SU-DHL-6 (cell line): ENCODE measurements at regions not wholly inside any gene's neighbourhood (a gene's known extent, or its start where the extent isn't known, plus 50 kb on each side); places are given as distances from the start of the nearest gene placed in this dataset.

Experiments
- H2AFZ ChIP-seq: fragments of 200-600 bp; sonication (generic); 2 replicates; pipeline ENCODE4 v1.6.1; 2014; ENCODE audit warnings: low read depth, mild to moderate bottlenecking, moderate library complexity, mixed read lengths, antibody characterized with exemption, low read length; ENCODE audit not compliant: severe bottlenecking
- H3F3A ChIP-seq: fragments of 200-600 bp; shearing (Covaris generic); 2 replicates; pipeline ENCODE4 v1.6.0; 2016; ENCODE audit warnings: antibody characterized with exemption, mild to moderate bottlenecking; ENCODE audit not compliant: insufficient read depth
- H3K27ac ChIP-seq: fragments of 200-600 bp; sonication (generic); 2 replicates; pipeline ENCODE4 v1.5.1; 2016; ENCODE audit warnings: low read depth, mild to moderate bottlenecking, low read length, moderate library complexity, mixed read lengths
- H3K27me3 ChIP-seq: fragments of 200-600 bp; sonication (generic), shearing (Covaris generic); 2 replicates; pipeline ENCODE4 v1.6.0; 2014; ENCODE audit warnings: mild to moderate bottlenecking, low read length
- H3K36me3 ChIP-seq: fragments of 200-600 bp; sonication (generic); 2 replicates; pipeline ENCODE4 v1.6.1; 2014; ENCODE audit warnings: mild to moderate bottlenecking, low read length, mixed read lengths
- H3K4me2 ChIP-seq: fragments of 300-600, 200-600 bp; shearing (Covaris generic), sonication (generic); 2 replicates; pipeline ENCODE4 v1.6.0; 2014; ENCODE audit warnings: low read length, low read depth, mild to moderate bottlenecking; ENCODE audit not compliant: poor library complexity, severe bottlenecking
- H3K4me3 ChIP-seq: fragments of 200-600 bp; sonication (generic); 2 replicates; pipeline ENCODE4 v1.5.1; 2014; ENCODE audit warnings: antibody characterized with exemption, low read length, mild to moderate bottlenecking, mixed read lengths; ENCODE audit not compliant: insufficient read depth, poor library complexity, severe bottlenecking
- H3K79me2 ChIP-seq: fragments of 200-600 bp; sonication (generic); 2 replicates; pipeline ENCODE4 v1.6.1; 2014; ENCODE audit warnings: mild to moderate bottlenecking, low read length, moderate library complexity; ENCODE audit not compliant: insufficient read depth
- H3K9ac ChIP-seq: fragments of 200-600 bp; sonication (generic); 2 replicates; pipeline ENCODE4 v1.7.0; 2014; ENCODE audit warnings: mild to moderate bottlenecking, low read length
- H3K9me2 ChIP-seq: fragments of 200-600 bp; sonication (generic); replicated peaks from 2 replicates; pipeline ENCODE4 v1.6.1; 2014; ENCODE audit warnings: low read length; ENCODE audit not compliant: insufficient read depth
- H3K9me3 ChIP-seq: fragments of 200-600 bp; sonication (generic); 2 replicates; pipeline ENCODE4 v1.6.1; 2014; ENCODE audit warnings: low read length, mixed read lengths; ENCODE audit not compliant: insufficient read depth
- H4K20me1 ChIP-seq: fragments of 200-600 bp; sonication (generic); 2 replicates; pipeline ENCODE4 v1.6.1; 2014; ENCODE audit warnings: low read depth, mild to moderate bottlenecking, antibody characterized with exemption, low read length, moderate library complexity, mixed read lengths
- EZH2phosphoT487 ChIP-seq: fragments of 200-600 bp; sonication (generic), shearing (Covaris generic); conservative IDR thresholded peaks from 2 replicates; pipeline ENCODE4 v1.6.1; 2018; ENCODE audit warnings: mild to moderate bottlenecking, antibody characterized with exemption, low read length, moderate library complexity, mixed read lengths
- TF ChIP-seq, protein P1 (sequence below): fragments of 200-600 bp; sonication (generic); IDR thresholded peaks from one replicate; pipeline ENCODE4 v1.5.1; 2017; ENCODE audit warnings: antibody characterized with exemption, mild to moderate bottlenecking, low read length, moderate library complexity; ENCODE audit not compliant: insufficient read depth, poor library complexity, severe bottlenecking

DNA sequence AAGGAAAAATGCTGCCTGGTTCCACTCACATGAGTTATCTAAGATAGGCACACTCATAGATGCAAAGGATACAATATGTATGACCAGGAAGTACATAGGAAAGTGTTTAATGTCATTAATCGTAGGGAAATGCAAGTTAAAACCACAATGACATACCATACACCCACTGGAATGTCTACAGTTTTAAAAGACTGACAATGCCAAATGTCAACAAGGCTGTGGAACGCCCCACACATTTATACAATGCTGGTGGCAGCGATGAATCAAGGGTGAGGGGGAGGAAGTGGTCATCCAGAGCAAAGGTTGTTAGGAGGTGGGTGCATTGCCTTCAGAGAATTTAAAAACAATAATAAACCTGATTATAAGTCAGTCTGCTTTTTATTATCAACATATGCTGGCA, 437.8 kb downstream of the ARHGEF28 start:
- H2AFZ ChIP-seq = no peak overlapping the region
- no peaks in the 10 kb centered on the region for H3K79me2 ChIP-seq
- H3K27me3 ChIP-seq = no peaks in the 10 kb centered on the region
- H3K9me3 ChIP-seq = no peaks in the 10 kb centered on the region
- no peaks in the 10 kb centered on the region for H3K9me2 ChIP-seq
- no peak for TF ChIP-seq EZH2phosphoT487
- TF ChIP-seq, protein P1, sequence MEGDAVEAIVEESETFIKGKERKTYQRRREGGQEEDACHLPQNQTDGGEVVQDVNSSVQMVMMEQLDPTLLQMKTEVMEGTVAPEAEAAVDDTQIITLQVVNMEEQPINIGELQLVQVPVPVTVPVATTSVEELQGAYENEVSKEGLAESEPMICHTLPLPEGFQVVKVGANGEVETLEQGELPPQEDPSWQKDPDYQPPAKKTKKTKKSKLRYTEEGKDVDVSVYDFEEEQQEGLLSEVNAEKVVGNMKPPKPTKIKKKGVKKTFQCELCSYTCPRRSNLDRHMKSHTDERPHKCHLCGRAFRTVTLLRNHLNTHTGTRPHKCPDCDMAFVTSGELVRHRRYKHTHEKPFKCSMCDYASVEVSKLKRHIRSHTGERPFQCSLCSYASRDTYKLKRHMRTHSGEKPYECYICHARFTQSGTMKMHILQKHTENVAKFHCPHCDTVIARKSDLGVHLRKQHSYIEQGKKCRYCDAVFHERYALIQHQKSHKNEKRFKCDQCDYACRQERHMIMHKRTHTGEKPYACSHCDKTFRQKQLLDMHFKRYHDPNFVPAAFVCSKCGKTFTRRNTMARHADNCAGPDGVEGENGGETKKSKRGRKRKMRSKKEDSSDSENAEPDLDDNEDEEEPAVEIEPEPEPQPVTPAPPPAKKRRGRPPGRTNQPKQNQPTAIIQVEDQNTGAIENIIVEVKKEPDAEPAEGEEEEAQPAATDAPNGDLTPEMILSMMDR = no peak
- H3K9ac ChIP-seq = no peak overlapping the region
- H3K36me3 ChIP-seq = no peaks in the 10 kb centered on the region
- no peak overlapping the region for H3K27ac ChIP-seq
- H3K4me3 ChIP-seq = no peak overlapping the region
- H3F3A ChIP-seq = no peaks in the 10 kb centered on the region
- H3K4me2 ChIP-seq = no peak overlapping the region
- H4K20me1 ChIP-seq = no peaks in the 10 kb centered on the region

DNA sequence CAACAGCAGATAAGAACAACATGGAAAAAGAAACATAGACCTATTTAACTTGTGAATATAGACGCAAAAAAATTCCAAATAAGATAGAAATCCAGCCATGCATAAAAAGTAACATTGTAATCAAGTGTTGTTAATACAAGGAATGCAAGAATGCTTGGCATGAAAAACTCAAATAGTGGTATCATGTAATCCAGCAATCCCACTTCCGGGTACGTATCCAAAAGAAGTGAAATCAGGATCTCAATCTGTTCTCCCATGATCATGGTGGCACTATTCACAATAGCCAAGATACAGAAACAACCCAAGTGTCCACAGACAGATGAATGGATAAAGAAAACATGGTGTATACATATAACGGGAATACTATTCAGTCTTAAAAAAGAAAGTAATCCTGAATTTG, 437.4 kb downstream of the ARHGEF28 start:
- H2AFZ ChIP-seq = no peak overlapping the region
- no peaks in the 10 kb centered on the region for H3K79me2 ChIP-seq
- no peaks in the 10 kb centered on the region for H3K9me3 ChIP-seq
- no peaks in the 10 kb centered on the region for H3F3A ChIP-seq
- no peaks in the 10 kb centered on the region for H3K9me2 ChIP-seq
- H3K27me3 ChIP-seq = no peaks in the 10 kb centered on the region
- H3K9ac ChIP-seq = no peak overlapping the region
- no peak overlapping the region for H3K4me2 ChIP-seq
- H3K27ac ChIP-seq = no peak overlapping the region
- no peaks in the 10 kb centered on the region for H3K36me3 ChIP-seq
- no peak for TF ChIP-seq EZH2phosphoT487
- TF ChIP-seq, protein P1 = no peak
- H4K20me1 ChIP-seq = no peaks in the 10 kb centered on the region
- no peak overlapping the region for H3K4me3 ChIP-seq

DNA sequence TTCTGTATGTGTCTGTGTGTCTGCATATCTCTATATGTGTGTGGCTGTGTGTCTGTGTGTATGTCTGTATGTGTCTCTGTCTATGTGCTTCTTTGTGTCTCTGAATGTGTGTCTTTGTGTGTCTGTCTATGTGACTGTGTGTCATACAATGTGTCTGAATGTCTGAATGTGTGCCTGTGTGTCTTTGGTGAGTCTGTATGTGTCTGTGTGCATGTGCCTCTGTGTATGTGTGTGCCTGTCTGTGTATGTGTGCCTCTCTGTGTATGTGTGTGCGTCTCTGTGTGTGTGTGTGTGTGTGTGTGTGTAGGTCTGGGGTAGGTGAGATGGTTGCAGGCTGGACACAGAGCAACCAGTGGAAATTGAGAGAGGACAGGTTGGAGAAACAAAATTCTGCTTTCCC, 435.3 kb downstream of the ARHGEF28 start:
- Histone ChIP-seq H3K27ac (no peak overlapping the region), H3K36me3 (no peaks in the 10 kb centered on the region), H3K9me3 (no peaks in the 10 kb centered on the region), H3K4me3 (no peak overlapping the region), H3K9ac (no peak overlapping the region), H2AFZ (no peak overlapping the region), H3K9me2 (no peaks in the 10 kb centered on the region), H3K79me2 (no peaks in the 10 kb centered on the region), H3K4me2 (no peak overlapping the region), H3K27me3 (no peaks in the 10 kb centered on the region), H4K20me1 (no peaks in the 10 kb centered on the region), H3F3A (no peaks in the 10 kb centered on the region)
- TF ChIP-seq, protein P1 = no peak
- TF ChIP-seq EZH2phosphoT487 = no peak
